ENCODE measurements at regions not wholly inside any gene's neighbourhood (a gene's known extent, or its start where the extent isn't known, plus 50 kb on each side); places are given as distances from the start of the nearest gene placed in this dataset.
"Not testable (repeated sequence)": the region's sequence is repeated elsewhere in the genome, so short reads cannot be mapped to it uniquely, and the experiment has no call there.

DNA sequence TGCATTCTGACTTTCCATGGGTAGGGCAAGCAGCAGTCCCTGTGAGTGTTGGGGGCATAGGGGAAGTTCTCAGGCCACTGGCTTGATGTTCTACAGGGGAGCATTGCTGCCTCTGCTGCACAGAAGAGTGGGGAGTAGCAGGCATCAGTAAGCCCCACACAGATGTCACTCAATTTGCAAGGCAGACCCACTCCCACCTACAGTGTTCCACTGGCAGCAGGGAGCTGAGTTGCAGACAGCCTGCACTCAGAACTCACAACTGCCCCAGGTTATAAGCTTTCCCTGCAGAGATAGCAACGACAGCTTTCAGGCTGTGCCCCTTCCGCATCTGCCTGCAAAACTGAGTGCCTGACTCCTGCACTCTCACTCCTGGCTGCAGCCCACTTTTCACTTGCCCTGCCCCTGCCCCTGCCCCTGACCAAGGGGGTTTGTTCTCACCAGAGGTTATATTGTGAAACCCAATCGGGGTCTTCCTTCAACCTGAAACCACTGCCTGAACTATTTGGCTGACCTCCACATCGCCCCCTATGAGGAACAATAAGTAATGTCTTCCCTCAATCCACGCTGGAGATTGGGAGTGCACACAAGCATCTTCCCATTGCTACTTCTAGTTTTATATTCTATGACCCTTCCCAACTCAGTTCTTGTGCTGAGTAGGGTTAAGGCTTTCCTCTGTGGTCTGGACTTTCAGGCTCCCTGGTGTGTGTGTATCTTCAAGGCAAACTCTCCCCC, 227.4 kb upstream of the CXorf51B start:
- no peak for DNase-seq (ENCODE audit: low read depth in 4 of 4, low spot score in 3 of 4)

DNA sequence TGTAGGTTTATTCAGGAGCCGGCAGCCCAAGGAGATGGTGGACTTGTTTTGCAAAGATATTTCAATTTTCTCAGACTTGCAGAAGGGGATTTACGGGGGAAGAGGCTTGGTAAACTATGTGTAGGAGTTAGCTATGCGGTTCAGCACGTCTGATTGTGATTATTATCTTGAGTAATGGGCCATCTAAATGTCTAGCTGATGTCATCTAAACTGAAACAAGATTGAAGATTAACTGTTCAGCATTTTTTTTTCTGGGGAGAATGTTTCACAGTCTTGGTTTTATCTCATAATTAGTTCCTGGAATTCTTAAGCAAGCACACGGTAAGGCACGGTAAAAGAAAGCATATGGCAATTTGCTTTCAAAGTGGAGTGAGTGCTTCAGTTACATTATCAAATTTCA, 207.3 kb upstream of the CXorf51B start:
- no peak for DNase-seq (ENCODE audit: low read depth in 4 of 4, low spot score in 3 of 4)

DNA sequence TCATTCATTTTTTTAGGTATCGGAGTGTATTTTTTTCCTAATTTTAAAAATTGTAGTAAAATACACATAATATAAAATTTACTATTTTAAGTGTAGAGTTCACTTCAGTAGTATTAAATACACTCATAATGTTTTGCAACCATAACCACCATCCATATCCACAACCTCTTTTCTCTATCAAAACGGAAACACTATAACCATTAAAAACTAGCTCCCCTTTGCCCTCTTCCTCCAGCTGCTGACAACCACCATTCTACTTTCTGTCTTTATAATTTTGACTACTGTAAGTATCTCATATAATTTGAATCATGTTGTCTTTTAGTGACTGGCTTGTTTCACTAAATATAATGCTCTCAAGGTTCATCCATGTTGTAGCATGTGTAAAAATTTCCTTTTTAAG, 205.4 kb upstream of the CXorf51B start:
- DNase-seq (ENCODE audit: low read depth in 4 of 4, low spot score in 3 of 4): no peak

DNA sequence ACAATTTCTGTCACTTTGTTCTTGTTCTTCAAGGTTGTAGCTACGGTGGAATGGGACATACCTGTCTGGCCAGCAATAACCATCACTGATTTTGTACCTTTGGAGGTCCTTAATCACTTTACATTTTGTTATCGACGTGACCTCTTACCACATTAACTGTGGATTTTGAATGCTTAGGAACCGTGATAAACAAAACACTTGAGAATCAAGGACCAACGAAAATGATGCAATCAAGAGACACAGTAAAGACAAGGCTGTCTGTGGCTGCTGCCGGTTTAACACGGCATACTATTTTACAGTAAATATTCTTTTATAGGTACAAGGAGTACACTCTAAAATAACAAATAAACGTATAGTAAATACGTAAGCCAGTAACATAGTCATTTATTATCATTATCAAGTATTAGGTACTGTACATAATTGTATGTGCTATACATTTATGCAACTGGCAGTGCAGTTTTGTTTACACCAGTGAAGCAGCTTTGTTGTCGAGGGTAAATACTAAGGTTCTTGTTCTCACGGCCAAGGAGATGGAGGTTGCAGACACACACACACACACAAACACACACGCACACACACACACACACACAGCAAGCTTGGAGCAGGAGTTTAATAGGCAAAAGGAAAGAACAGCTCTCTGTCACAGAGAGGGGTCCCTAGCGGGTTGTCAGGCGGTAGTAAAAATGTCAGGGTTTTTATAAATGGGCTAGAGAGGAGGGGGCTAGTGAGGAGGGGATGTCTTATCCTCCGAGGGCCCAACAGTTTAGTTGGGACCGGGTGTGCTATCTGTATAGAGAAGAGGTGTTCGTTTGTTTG, 194.7 kb upstream of the CXorf51B start:
- DNase-seq (ENCODE audit: low read depth in 4 of 4, low spot score in 3 of 4): no peak

DNA sequence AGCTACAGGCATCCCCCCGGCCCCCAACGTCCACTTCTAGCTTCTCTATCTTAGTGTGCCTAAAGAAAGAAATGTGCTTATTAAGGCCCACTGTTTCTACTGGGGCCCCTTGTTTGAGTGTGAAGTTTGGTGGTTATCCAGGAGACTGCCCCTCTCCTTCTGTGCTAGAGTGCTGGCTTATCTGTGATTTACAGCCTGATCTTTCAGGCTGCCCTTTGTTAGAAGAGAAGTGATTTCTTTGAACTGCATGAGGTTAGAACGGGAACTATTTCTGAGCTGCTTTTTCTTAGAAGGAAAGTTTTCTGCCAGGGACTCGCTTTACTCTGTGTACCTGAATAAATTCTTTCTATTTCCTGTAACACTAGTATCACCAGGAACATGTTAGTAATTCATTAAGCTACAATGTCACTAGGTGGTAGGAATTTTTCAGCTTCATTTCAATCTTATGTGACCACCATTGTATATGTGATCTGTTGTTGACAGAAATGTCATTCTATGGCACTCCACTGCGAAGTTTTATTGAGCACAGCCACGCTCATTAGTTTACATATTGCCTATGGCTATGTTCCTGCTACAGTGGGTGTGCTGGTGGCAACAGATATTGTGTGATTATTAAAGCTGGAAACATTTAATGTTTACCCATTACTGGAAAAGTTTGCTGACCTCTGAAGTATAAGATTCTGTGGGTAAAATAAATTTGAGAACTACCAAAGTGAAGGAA, 193.8 kb upstream of the CXorf51B start:
- no peak for DNase-seq (ENCODE audit: low read depth in 4 of 4, low spot score in 3 of 4)

DNA sequence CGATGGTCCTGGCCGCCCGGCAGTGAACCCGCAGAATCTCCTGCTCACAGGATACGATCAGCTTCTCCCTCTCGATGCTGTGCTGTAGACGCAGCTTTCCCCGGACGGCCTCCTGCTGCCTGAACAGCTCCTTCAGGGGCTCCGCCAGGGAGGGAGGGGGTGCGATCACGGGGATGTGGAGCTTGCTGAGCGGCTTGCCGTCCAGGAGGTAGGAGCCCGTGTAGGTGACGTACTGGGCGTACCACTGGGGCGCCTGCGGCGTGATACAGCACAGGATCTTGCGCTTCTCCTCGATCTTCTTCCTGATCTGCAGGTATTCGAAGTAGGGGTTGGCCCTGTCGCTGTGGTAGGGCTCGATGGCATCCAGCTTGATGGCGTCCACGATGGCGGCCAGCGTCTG, 189.6 kb upstream of the CXorf51B start:
- not testable (repeated sequence) for DNase-seq (ENCODE audit: low read depth in 4 of 4, low spot score in 3 of 4)

DNA sequence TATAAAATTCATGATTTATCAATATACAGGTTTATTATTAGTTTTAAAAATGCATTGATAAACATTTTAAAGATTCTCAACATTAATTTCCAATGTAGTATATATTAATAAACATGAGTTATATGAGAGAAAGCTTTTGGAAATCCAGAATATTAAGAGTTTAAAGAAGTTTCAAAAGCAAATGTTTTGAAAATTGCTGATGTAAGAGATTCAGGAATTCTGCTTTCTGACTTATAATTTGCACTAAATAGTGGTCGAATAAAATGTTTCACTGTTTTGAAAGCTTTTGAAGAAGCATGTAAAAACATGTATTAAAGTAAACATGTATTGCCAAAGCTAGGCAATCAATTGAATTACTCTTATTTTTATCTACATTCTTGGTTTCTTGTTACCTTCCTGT, 151.2 kb upstream of the CXorf51B start:
- DNase-seq (ENCODE audit: low read depth in 4 of 4, low spot score in 3 of 4): no peak

DNA sequence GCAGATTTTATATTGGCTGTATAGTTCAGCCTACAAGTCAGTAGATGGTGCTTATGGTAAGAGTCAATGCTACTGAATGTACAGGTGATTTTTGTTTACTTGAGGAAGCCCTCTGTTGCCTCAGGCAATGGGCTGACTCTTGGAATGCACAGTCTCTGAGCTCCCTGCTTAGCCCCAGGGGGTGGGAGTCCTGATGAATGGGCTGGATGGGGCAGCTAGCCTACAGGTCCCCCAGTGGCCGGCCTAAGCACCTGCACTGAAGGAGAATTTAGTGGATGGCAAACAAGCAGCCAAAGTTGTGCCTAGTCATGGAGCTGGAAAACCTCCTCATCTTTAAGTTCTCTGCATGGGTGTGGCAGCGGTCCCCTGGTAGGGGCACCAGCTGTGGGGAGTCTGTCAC, 101.8 kb upstream of the CXorf51B start:
- no peak for DNase-seq (ENCODE audit: low read depth in 4 of 4, low spot score in 3 of 4)

DNA sequence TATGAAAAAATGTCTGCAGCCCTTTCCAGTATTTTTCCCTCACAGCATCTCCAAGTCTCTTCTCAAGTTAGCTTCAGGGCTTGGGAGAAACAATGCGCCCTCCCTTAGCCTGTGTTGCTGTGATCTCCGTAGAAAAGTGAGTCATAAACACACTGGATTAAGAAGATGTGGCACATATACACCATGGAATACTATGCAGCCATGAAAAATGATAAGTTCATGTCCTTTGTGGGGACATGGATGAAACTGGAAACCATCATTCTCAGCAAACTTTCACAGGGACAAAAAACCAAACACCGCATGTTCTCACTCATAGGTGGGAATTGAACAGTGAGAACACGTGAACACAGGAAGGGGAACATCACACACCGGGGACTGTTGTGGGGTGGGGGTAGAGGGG, 100.7 kb upstream of the CXorf51B start:
- DNase-seq (ENCODE audit: low read depth in 4 of 4, low spot score in 3 of 4): not testable (repeated sequence)

DNA sequence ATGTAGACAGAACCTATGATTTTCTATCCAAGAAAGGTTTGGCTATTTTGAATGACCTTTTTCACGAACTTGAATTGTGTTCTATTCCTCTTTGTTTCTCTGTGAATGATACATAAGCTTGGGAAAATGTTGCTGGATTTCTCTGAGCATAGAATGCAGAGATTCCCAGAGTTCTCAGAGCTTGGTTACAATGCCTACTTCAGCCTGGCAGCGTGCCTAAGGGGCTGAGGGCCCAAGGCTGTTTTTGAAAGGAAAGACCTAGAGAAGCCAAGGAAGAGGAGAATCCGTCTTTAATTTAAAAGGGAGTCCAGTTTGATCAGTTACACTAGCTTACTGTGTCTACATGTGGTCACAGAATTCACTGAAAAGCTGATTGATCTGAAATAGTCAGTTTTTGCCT, 55.3 kb upstream of the CXorf51B start:
- no peak for DNase-seq (ENCODE audit: low read depth in 4 of 4, low spot score in 3 of 4)

DNA sequence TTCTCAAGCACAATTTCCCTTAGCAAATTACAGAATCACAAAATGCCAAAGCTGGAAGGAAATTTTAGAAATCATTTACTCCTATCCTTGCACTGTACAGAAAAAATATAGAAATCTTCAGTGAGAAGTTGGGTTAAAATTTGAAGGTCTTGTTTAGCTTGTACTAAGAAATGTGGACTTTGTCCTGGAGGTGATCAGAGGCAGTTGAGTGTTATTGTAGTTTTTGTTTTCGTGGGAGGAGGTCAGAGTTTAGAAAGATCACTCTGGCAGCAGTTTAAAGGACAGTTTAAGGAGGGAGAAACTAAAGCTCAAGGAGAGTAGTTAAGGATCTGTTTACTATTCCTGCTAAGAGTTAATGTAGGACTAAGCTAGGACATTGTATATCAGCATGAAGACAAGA, 54.4 kb upstream of the CXorf51B start:
- DNase-seq (ENCODE audit: low read depth in 4 of 4, low spot score in 3 of 4): peak in 1 of 4 donors; percentile 1

Measured in left renal pelvis (tissue), 4 donors.